ENCODE measurements at regions not wholly inside any gene's neighbourhood (a gene's known extent, or its start where the extent isn't known, plus 50 kb on each side); places are given as distances from the start of the nearest gene placed in this dataset.

DNA sequence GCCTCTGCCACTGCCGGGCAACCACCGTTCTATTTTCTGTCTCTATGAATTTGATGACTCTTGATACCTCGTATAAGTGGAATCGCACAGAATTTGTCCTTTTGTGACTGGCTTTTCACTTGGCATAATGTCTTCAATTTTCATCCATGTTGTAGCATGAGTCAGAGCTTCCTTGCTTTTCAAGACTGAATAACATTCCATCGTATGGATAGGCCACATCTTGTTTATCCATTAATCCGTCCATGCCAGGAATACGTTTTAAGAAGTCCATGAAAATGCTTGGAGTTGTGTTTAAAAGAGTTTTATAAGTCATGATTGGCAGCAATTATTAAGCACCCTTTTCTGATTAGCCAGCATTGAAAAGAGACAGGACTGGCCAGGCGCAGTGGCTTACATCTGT is 53.6 kb upstream of the CLDN10 start (continued):
- no peak for TF ChIP-seq ZSCAN32 (CRISPR knock-in tag; IDR thresholded peaks at IDR 0.05)
- no peak for TF ChIP-seq ELF4 (CRISPR knock-in tag; IDR thresholded peaks at IDR 0.05)
- no peak for TF ChIP-seq PTRF (tag; IDR thresholded peaks at IDR 0.05)
- TF ChIP-seq IRF2 (CRISPR knock-in tag; IDR thresholded peaks at IDR 0.05), result no peak
- TF ChIP-seq FIP1L1 (IDR thresholded peaks at IDR 0.05; ENCODE audit: low read depth, low read length, poor library complexity, severe bottlenecking), result no peak
- TF ChIP-seq, protein P1, sequence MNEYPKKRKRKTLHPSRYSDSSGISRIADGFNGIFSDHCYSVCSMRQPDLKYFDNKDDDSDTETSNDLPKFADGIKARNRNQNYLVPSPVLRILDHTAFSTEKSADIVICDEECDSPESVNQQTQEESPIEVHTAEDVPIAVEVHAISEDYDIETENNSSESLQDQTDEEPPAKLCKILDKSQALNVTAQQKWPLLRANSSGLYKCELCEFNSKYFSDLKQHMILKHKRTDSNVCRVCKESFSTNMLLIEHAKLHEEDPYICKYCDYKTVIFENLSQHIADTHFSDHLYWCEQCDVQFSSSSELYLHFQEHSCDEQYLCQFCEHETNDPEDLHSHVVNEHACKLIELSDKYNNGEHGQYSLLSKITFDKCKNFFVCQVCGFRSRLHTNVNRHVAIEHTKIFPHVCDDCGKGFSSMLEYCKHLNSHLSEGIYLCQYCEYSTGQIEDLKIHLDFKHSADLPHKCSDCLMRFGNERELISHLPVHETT (CRISPR knock-in tag; conservative IDR thresholded peaks at IDR 0.05 in 1 of 2, IDR thresholded peaks at IDR 0.05 in 1 of 2), result no peak
- TF ChIP-seq RBM17 (IDR thresholded peaks at IDR 0.05; ENCODE audit: borderline replicate concordance, low read depth, low read length), result no peak
- no peak for TF ChIP-seq KAT7 (CRISPR knock-in tag; IDR thresholded peaks at IDR 0.05; ENCODE audit: borderline replicate concordance)
- no peak for TF ChIP-seq E2F4 (CRISPR knock-in tag; IDR thresholded peaks at IDR 0.05; ENCODE audit: low read depth)
- TF ChIP-seq TOE1 (IDR thresholded peaks at IDR 0.05; ENCODE audit: borderline replicate concordance), result no peak
- no peak for TF ChIP-seq TOE1 (CRISPR knock-in tag; IDR thresholded peaks at IDR 0.05; ENCODE audit: borderline replicate concordance, low read depth)
- no peak for TF ChIP-seq ZNF274 (IDR thresholded peaks at IDR 0.05; ENCODE audit: borderline replicate concordance, low read depth, low read length)
